ENCODE measurements at regions not wholly inside any gene's neighbourhood (a gene's known extent, or its start where the extent isn't known, plus 50 kb on each side); places are given as distances from the start of the nearest gene placed in this dataset.
"Not testable (repeated sequence)": the region's sequence is repeated elsewhere in the genome, so short reads cannot be mapped to it uniquely, and the experiment has no call there.

GRCh38 chr14:106774889-106775480, 1248.6 kb downstream of the TMEM121 start:
- TF ChIP-seq POLR2A (IDR thresholded peaks at IDR 0.05): not testable (repeated sequence)
- peak in 1 of 3 experiments; percentile 33 for TF ChIP-seq CTCF (IDR thresholded peaks at IDR 0.05)
